H9 (cell line): ENCODE measurements at regions not wholly inside any gene's neighbourhood (a gene's known extent, or its start where the extent isn't known, plus 50 kb on each side); places are given as distances from the start of the nearest gene placed in this dataset.
"Not testable (repeated sequence)": the region's sequence is repeated elsewhere in the genome, so short reads cannot be mapped to it uniquely, and the experiment has no call there.

Experiments used
- DNase-seq: peaks from one replicate; pipeline ENCODE4 v3.0.0-alpha.2; 2017
- H2AFZ ChIP-seq: one replicate; pipeline ENCODE4 v1.6.1; 2013; ENCODE audit warnings: mild to moderate bottlenecking, low read length, control low read depth, moderate library complexity
- H2AK5ac ChIP-seq: 2 replicates; pipeline ENCODE4 v1.6.1; 2013; ENCODE audit warnings: low read length, control low read depth, mixed read lengths; ENCODE audit not compliant: insufficient read length
- H2BK120ac ChIP-seq: one replicate; pipeline ENCODE4 v1.6.1; 2013; ENCODE audit warnings: low read depth, mild to moderate bottlenecking, low read length, control low read depth, inconsistent platforms; ENCODE audit not compliant: poor library complexity, severe bottlenecking
- H2BK12ac ChIP-seq: 2 replicates; pipeline ENCODE4 v1.6.1; 2013; ENCODE audit warnings: low read length, control low read depth, mixed read lengths, low read depth; ENCODE audit not compliant: insufficient read length
- H2BK15ac ChIP-seq: 2 replicates; pipeline ENCODE4 v1.6.1; 2013; ENCODE audit warnings: low read depth, low read length, control low read depth
- H2BK20ac ChIP-seq: one replicate; pipeline ENCODE4 v1.6.1; 2013; ENCODE audit warnings: low read depth, mild to moderate bottlenecking, low read length, control low read depth, inconsistent platforms; ENCODE audit not compliant: poor library complexity, severe bottlenecking
- H2BK5ac ChIP-seq: 2 replicates; pipeline ENCODE4 v1.6.1; 2013; ENCODE audit warnings: low read length, control low read depth, mixed read lengths; ENCODE audit not compliant: insufficient read length
- H3K14ac ChIP-seq: 2 replicates; pipeline ENCODE4 v1.6.1; 2013; ENCODE audit warnings: low read length, control low read depth; ENCODE audit not compliant: insufficient read depth
- H3K18ac ChIP-seq: 2 replicates; pipeline ENCODE4 v1.6.1; 2013; ENCODE audit warnings: low read depth, mild to moderate bottlenecking, mixed read lengths, low read length, control low read depth; ENCODE audit not compliant: insufficient read length
- H3K23ac ChIP-seq: 2 replicates; pipeline ENCODE4 v1.6.1; 2013; ENCODE audit warnings: low read length, control low read depth, mixed read lengths, low read depth; ENCODE audit not compliant: insufficient read length
- H3K23me2 ChIP-seq: 2 replicates; pipeline ENCODE4 v1.6.1; 2013; ENCODE audit warnings: low read depth, mild to moderate bottlenecking, mixed read lengths, low read length, control low read depth; ENCODE audit not compliant: insufficient read length, poor library complexity, severe bottlenecking
- H3K27ac ChIP-seq: 2 replicates; pipeline ENCODE4 v1.5.1; 2013; ENCODE audit warnings: low read length, control low read depth, mixed read lengths, low read depth; ENCODE audit not compliant: insufficient read length
- H3K27me3 ChIP-seq: 2 replicates; pipeline ENCODE4 v1.6.1; 2013; ENCODE audit warnings: low read length, control low read depth, inconsistent platforms; ENCODE audit not compliant: insufficient read depth
- H3K4ac ChIP-seq: 2 replicates; pipeline ENCODE4 v1.6.1; 2013; ENCODE audit warnings: low read depth, mild to moderate bottlenecking, control low read depth, inconsistent platforms, low read length, moderate library complexity
- H3K4me1 ChIP-seq: 2 replicates; pipeline ENCODE4 v1.6.1; 2013; ENCODE audit warnings: low read length, control low read depth, inconsistent platforms; ENCODE audit not compliant: insufficient read depth
- H3K4me2 ChIP-seq: 2 replicates; pipeline ENCODE4 v1.6.1; 2013; ENCODE audit warnings: low read length, control low read depth, mixed read lengths; ENCODE audit not compliant: insufficient read length, insufficient read depth
- H3K56ac ChIP-seq: 2 replicates; pipeline ENCODE4 v1.6.1; 2013; ENCODE audit warnings: low read depth, mild to moderate bottlenecking, mixed read lengths, low read length, control low read depth; ENCODE audit not compliant: insufficient read length
- H3K79me1 ChIP-seq: 2 replicates; pipeline ENCODE4 v1.6.1; 2013; ENCODE audit warnings: low read depth, mild to moderate bottlenecking, moderate library complexity, low read length, control low read depth, inconsistent platforms; ENCODE audit not compliant: insufficient read depth, poor library complexity, severe bottlenecking
- H3K79me2 ChIP-seq: 2 replicates; pipeline ENCODE4 v1.6.1; 2013; ENCODE audit warnings: low read length, control low read depth, inconsistent platforms; ENCODE audit not compliant: insufficient read depth
- H3K9ac ChIP-seq: 2 replicates; pipeline ENCODE4 v1.6.1; 2013; ENCODE audit warnings: low read length, control low read depth, mixed read lengths; ENCODE audit not compliant: insufficient read length; ENCODE audit errors: extremely low read depth
- H3K9me3 ChIP-seq: one replicate; pipeline ENCODE4 v1.6.1; 2013; ENCODE audit warnings: low read depth, low read length, inconsistent platforms; ENCODE audit not compliant: control insufficient read depth
- H3T11ph ChIP-seq: one replicate; pipeline ENCODE4 v1.6.1; 2013; ENCODE audit warnings: mild to moderate bottlenecking, low read length, control low read depth, inconsistent platforms
- H4K20me1 ChIP-seq: one replicate; pipeline ENCODE4 v1.6.1; 2013; ENCODE audit not compliant: control insufficient read depth, insufficient read length, insufficient read depth
- H4K5ac ChIP-seq: 2 replicates; pipeline ENCODE4 v1.6.1; 2013; ENCODE audit warnings: low read depth, mild to moderate bottlenecking, mixed read lengths, low read length, control low read depth; ENCODE audit not compliant: insufficient read length
- H4K8ac ChIP-seq: replicated peaks from 2 replicates; pipeline ENCODE4 v1.6.1; 2013; ENCODE audit warnings: low read length, control low read depth, mixed read lengths, low read depth; ENCODE audit not compliant: insufficient read length
- H4K91ac ChIP-seq: 2 replicates; pipeline ENCODE4 v1.6.1; 2013; ENCODE audit warnings: low read depth, mild to moderate bottlenecking, moderate library complexity, mixed read lengths, low read length, control low read depth; ENCODE audit not compliant: insufficient read length
- H3K27ac Mint-ChIP-seq, 3 experiments: 2 replicates in 2 of 3; 3 replicates in 1 of 3; pipeline ENCODE4 v1.8.0; 2020 to 2021; ENCODE audit warnings: mixed read lengths in 3 of 3, mild to moderate bottlenecking in 1 of 3, moderate library complexity in 1 of 3
- H3K27me3 Mint-ChIP-seq: 2 replicates; pipeline ENCODE4 v1.8.0; 2021; ENCODE audit warnings: low read depth, mild to moderate bottlenecking, moderate library complexity, mixed read lengths
- H3K36me3 Mint-ChIP-seq, 3 experiments: 2 replicates in 2 of 3; 3 replicates in 1 of 3; pipeline ENCODE4 v1.8.0; 2020 to 2021; ENCODE audit warnings: low read depth in 3 of 3, mixed read lengths in 3 of 3; ENCODE audit not compliant: insufficient read depth in 1 of 3
- H3K4me1 Mint-ChIP-seq, 2 experiments: 2 replicates each; pipeline ENCODE4 v1.8.0; 2020; ENCODE audit warnings: mixed read lengths in 2 of 2
- H3K4me3 Mint-ChIP-seq, 2 experiments: 2 replicates in 1 of 2; 3 replicates in 1 of 2; pipeline ENCODE4 v1.8.0; 2020 to 2021; ENCODE audit warnings: mild to moderate bottlenecking in 2 of 2, mixed read lengths in 2 of 2, moderate library complexity in 1 of 2
- H3K9me3 Mint-ChIP-seq, 2 experiments: 2 replicates in 1 of 2; 3 replicates in 1 of 2; pipeline ENCODE4 v1.8.0; 2020; ENCODE audit warnings: mild to moderate bottlenecking in 2 of 2, mixed read lengths in 2 of 2, moderate library complexity in 1 of 2
- CTCF ChIP-seq: fragments of 200-600 bp; sonication (generic); conservative IDR thresholded peaks from 3 replicates; pipeline ENCODE4 v1.8.0; 2021; ENCODE audit warnings: antibody characterized with exemption, mild to moderate bottlenecking
- WGBS: extraction: QIAGEN DNeasy Blood & Tissue Kit; methylation state at CpG from one replicate; pipeline ENCODE4 v1.1.7; 2013; ENCODE audit warnings: missing lambda C conversion rate, low lambda C conversion rate, mixed read lengths; ENCODE audit not compliant: insufficient read length; ENCODE audit errors: extremely low coverage; 5-methylcytosine and 5-hydroxymethylcytosine counted together

- Histone ChIP-seq H4K8ac (no peak overlapping the region), H3K18ac (no peak overlapping the region), H4K91ac (no peak overlapping the region), H2BK120ac (no peak overlapping the region), H4K5ac (no peak overlapping the region), H3K27me3 (no peaks in the 10 kb centered on the region), H3K23ac (no peak overlapping the region), H3K9me3 (no peaks in the 10 kb centered on the region), H2BK12ac (no peak overlapping the region), H3K4ac (no peak overlapping the region), H3K14ac (no peak overlapping the region), H3K4me1 (no peaks in the 10 kb centered on the region; the same call in 1 of the 2 replicates), H2BK5ac (no peak overlapping the region), H3K23me2 (no peaks in the 10 kb centered on the region), H3K56ac (no peak overlapping the region), H2AFZ (no peak overlapping the region), H3K79me2 (no peaks in the 10 kb centered on the region), H3K27ac (no peak overlapping the region), H2AK5ac (no peak overlapping the region), H4K20me1 (no peaks in the 10 kb centered on the region), H3K9ac (no peak overlapping the region), H3K4me2 (no peak overlapping the region), H3K79me1 (no peaks in the 10 kb centered on the region), H2BK15ac (no peak overlapping the region), H2BK20ac (no peak overlapping the region), H3T11ph (no peak overlapping the region)
- DNase-seq: no peak
- TF ChIP-seq CTCF: no peak
- H3K4me3 Mint-ChIP-seq: no peak overlapping the region
- H3K4me1 Mint-ChIP-seq: peaks cover 7 to 8% of the 10 kb centered on the region in 2 experiments; a peak in 3 of 4 replicates
- no peaks in the 10 kb centered on the region for H3K36me3 Mint-ChIP-seq
- H3K27ac Mint-ChIP-seq: no peak overlapping the region
- H3K27me3 Mint-ChIP-seq: no peaks in the 10 kb centered on the region
- no CpG with 5 or more reads among the region's 7 CpGs for WGBS
- H3K9me3 Mint-ChIP-seq: no peaks in the 10 kb centered on the region; a peak in 1 of 5 replicates
Measured at GRCh38 chr3:170651260-170651845, 65.5 kb upstream of the SLC7A14 start.

- not testable (repeated sequence) for H3K9me3 Mint-ChIP-seq, H3T11ph ChIP-seq, H4K5ac ChIP-seq, H3K23me2 ChIP-seq, H2AK5ac ChIP-seq, H3K4me1 ChIP-seq, H3K36me3 Mint-ChIP-seq, H2AFZ ChIP-seq, H2BK5ac ChIP-seq, H3K9ac ChIP-seq, H3K14ac ChIP-seq, H2BK120ac ChIP-seq, H4K8ac ChIP-seq, H2BK12ac ChIP-seq, H3K27me3 Mint-ChIP-seq, H3K4me2 ChIP-seq, H2BK20ac ChIP-seq, H3K23ac ChIP-seq, H3K4ac ChIP-seq, H3K79me1 ChIP-seq, H3K56ac ChIP-seq, H4K20me1 ChIP-seq, H2BK15ac ChIP-seq, H3K79me2 ChIP-seq, H3K27ac Mint-ChIP-seq, H3K4me1 Mint-ChIP-seq, H3K27me3 ChIP-seq, DNase-seq, H4K91ac ChIP-seq, H3K27ac ChIP-seq, H3K18ac ChIP-seq, H3K9me3 ChIP-seq, H3K4me3 Mint-ChIP-seq
- WGBS: no CpG with 5 or more reads among the region's 5 CpGs
Measured at GRCh38 chr3:170650557-170650956, 64.7 kb upstream of the SLC7A14 start.
